Caco-2 (cell line): ENCODE measurements at regions not wholly inside any gene's neighbourhood (a gene's known extent, or its start where the extent isn't known, plus 50 kb on each side); places are given as distances from the start of the nearest gene placed in this dataset.

ENCODE experiments used
- BruUV-seq: library from RNA; stranded (reverse); fragments of 400-500 nt; replicated peaks from 2 replicates; lab custom pipeline; 2021; lab: Mats Ljungman, UMichigan
- CTCF ChIA-PET: fragments of 300-600 bp; sonication (Branson Sonifier 250); formaldehyde crosslinking; loops from one replicate; lab custom pipeline; 2022; ENCODE audit warnings: antibody characterized with exemption; lab: Charles Lee
- POLR2A ChIA-PET: fragments of 300-600 bp; sonication (Branson Sonifier 250); formaldehyde crosslinking; loops from one replicate; lab custom pipeline; 2022; ENCODE audit warnings: antibody characterized with exemption; lab: Charles Lee
- DNase-seq, 2 experiments: peaks; one replicate each; pipeline versions ENCODE4 v3.0.0 to v3.0.0-alpha.2; 2020 to 2022
- H3K27me3 ChIP-seq: replicated peaks from 2 replicates; pipeline ENCODE4 v1.6.0; 2011; ENCODE audit warnings: low read length; ENCODE audit not compliant: control insufficient read depth, insufficient read depth
- H3K36me3 ChIP-seq: 2 replicates; pipeline ENCODE4 v1.5.1; 2011; ENCODE audit warnings: low read length; ENCODE audit not compliant: control insufficient read depth, insufficient read depth
- H3K4me1 ChIP-seq: fragments of 250-450 bp; sonication (Bioruptor Pico); 2 replicates; pipeline ENCODE4 v1.5.1; 2020; ENCODE audit warnings: mild to moderate bottlenecking
- H3K4me3 ChIP-seq: 2 replicates; pipeline ENCODE4 v1.5.1; 2011; ENCODE audit warnings: low read depth, mild to moderate bottlenecking, control low read depth, low read length
- H3K9me3 ChIP-seq: fragments of 250-450 bp; sonication (Bioruptor Pico); 2 replicates; pipeline ENCODE4 v1.5.1; 2020; ENCODE audit warnings: mild to moderate bottlenecking, moderate library complexity
- H3K27ac Mint-ChIP-seq: one replicate; pipeline ENCODE4 v1.8.0; 2022; ENCODE audit warnings: mixed read lengths; ENCODE audit not compliant: unreplicated experiment
- H3K27me3 Mint-ChIP-seq: one replicate; pipeline ENCODE4 v1.8.0; 2022; ENCODE audit warnings: mixed read lengths; ENCODE audit not compliant: insufficient read depth, unreplicated experiment
- H3K36me3 Mint-ChIP-seq: one replicate; pipeline ENCODE4 v1.8.0; 2022; ENCODE audit warnings: mild to moderate bottlenecking, mixed read lengths; ENCODE audit not compliant: insufficient read depth, unreplicated experiment
- H3K4me1 Mint-ChIP-seq: one replicate; pipeline ENCODE4 v1.8.0; 2022; ENCODE audit warnings: low read depth, mixed read lengths; ENCODE audit not compliant: unreplicated experiment
- H3K4me3 Mint-ChIP-seq: one replicate; pipeline ENCODE4 v1.8.0; 2022; ENCODE audit warnings: mild to moderate bottlenecking, moderate library complexity, mixed read lengths; ENCODE audit not compliant: unreplicated experiment
- H3K9me3 Mint-ChIP-seq: one replicate; pipeline ENCODE4 v1.8.0; 2022; ENCODE audit warnings: mixed read lengths; ENCODE audit not compliant: unreplicated experiment
- CTCF ChIP-seq, 2 experiments: fragments of 200-600 bp in 1 of 2; IDR thresholded peaks; 1 replicate in 1 of 2; 2 replicates in 1 of 2; pipeline versions ENCODE4 v1.5.1 to v1.8.0; 2011 to 2022; ENCODE audit warnings: antibody characterized with exemption in 1 of 2, control low read depth in 1 of 2, inconsistent platforms in 1 of 2, low read depth in 1 of 2, low read length in 1 of 2, mild to moderate bottlenecking in 1 of 2, moderate library complexity in 1 of 2; ENCODE audit not compliant: insufficient read depth in 1 of 2, severe bottlenecking in 1 of 2, unreplicated experiment in 1 of 2
- intact Hi-C: fragments of 100-400 bp; cut with micrococcal nuclease; formaldehyde crosslinking; loops from one replicate; pipeline ENCODE4 v1.10.0; 2022; ENCODE audit not compliant: unreplicated experiment

DNA sequence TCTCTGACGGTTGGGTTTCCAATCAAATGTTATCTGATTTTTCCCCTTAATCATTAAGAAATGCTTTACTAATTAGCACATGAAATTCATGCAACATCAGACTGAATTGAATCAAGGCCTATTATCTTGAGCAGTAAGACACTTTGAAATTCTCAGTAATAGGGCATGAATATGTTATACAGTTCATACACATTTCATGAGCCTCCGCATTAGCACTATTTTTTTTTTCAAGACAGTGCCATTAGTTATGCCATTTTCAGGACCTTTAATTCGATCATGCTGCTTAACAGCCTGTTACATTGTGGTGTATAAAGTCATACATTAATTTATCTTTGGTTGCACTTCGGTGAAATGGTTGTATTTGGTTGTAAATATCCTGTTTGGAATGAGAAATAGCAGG is 862.6 kb upstream of the GOT2 start:
- DNase-seq = no peak
- H3K4me1 ChIP-seq = no peaks in the 10 kb centered on the region
- H3K9me3 ChIP-seq = no peaks in the 10 kb centered on the region
- no TSS peak for BruUV-seq
- H3K27me3 ChIP-seq = no peaks in the 10 kb centered on the region
- TF ChIP-seq CTCF (IDR thresholded peaks at IDR 0.05; ENCODE audit: insufficient read depth in 1 of 2, low read depth in 1 of 2, low read length in 1 of 2, severe bottlenecking in 1 of 2, unreplicated experiment in 1 of 2) = no peak
- no peak overlapping the region for H3K27ac Mint-ChIP-seq
- H3K4me1 Mint-ChIP-seq = no peaks in the 10 kb centered on the region
- intact Hi-C loops = no loop called here
- H3K27me3 Mint-ChIP-seq = peaks cover 4% of the 10 kb centered on the region
- CTCF ChIA-PET = no interaction called here
- H3K36me3 ChIP-seq = no peaks in the 10 kb centered on the region
- H3K4me3 Mint-ChIP-seq = no peak overlapping the region
- POLR2A ChIA-PET = no interaction called here
- no peaks in the 10 kb centered on the region for H3K9me3 Mint-ChIP-seq
- H3K4me3 ChIP-seq = no peak overlapping the region
- no peaks in the 10 kb centered on the region for H3K36me3 Mint-ChIP-seq

- TF ChIP-seq CTCF (IDR thresholded peaks at IDR 0.05; ENCODE audit: insufficient read depth in 1 of 2, low read depth in 1 of 2, low read length in 1 of 2, severe bottlenecking in 1 of 2, unreplicated experiment in 1 of 2) = no peak
- intact Hi-C loops = no loop called here
- H3K36me3 Mint-ChIP-seq = no peaks in the 10 kb centered on the region
- DNase-seq = no peak
- no peak overlapping the region for H3K4me3 Mint-ChIP-seq
- H3K36me3 ChIP-seq = no peaks in the 10 kb centered on the region
- H3K4me1 ChIP-seq = no peaks in the 10 kb centered on the region
- no TSS peak for BruUV-seq
- peaks cover 6% of the 10 kb centered on the region for H3K27me3 Mint-ChIP-seq
- H3K27me3 ChIP-seq = no peaks in the 10 kb centered on the region
- H3K4me3 ChIP-seq = no peak overlapping the region
- H3K9me3 Mint-ChIP-seq = no peaks in the 10 kb centered on the region
- POLR2A ChIA-PET = no interaction called here
- no peaks in the 10 kb centered on the region for H3K9me3 ChIP-seq
- CTCF ChIA-PET = no interaction called here
- H3K4me1 Mint-ChIP-seq = no peaks in the 10 kb centered on the region
- no peak overlapping the region for H3K27ac Mint-ChIP-seq
Measured at GRCh38 chr16:59593194-59593661, 859.1 kb upstream of the GOT2 start.

DNA sequence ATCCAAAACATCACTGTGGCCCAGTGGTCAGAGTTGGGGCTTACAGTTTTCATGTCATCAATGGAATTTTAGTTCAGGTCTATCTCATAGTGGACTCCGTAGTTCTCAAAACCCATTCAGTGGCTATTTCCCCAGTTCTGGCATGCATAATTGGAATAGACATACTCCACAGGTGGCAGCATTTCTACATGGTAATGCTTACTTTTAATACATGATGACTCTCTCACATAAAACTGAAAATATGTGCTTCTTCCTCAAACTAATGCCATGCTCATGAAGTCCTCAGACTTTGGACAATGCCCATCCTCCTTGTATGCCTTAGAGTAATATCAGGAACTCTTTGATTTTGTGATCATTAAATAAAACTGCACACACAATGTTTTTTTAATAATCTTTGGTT is 857.4 kb upstream of the GOT2 start:
- Histone ChIP-seq H3K36me3 (no peaks in the 10 kb centered on the region), H3K4me3 (no peak overlapping the region), H3K9me3 (no peaks in the 10 kb centered on the region), H3K27me3 (no peaks in the 10 kb centered on the region), H3K4me1 (no peaks in the 10 kb centered on the region)
- no TSS peak for BruUV-seq
- no peak for DNase-seq
- CTCF ChIA-PET = no interaction called here
- TF ChIP-seq CTCF (IDR thresholded peaks at IDR 0.05; ENCODE audit: insufficient read depth in 1 of 2, low read depth in 1 of 2, low read length in 1 of 2, severe bottlenecking in 1 of 2, unreplicated experiment in 1 of 2) = no peak
- no peaks in the 10 kb centered on the region for H3K4me1 Mint-ChIP-seq
- intact Hi-C loops = no loop called here
- no peak overlapping the region for H3K27ac Mint-ChIP-seq
- no peaks in the 10 kb centered on the region for H3K9me3 Mint-ChIP-seq
- no peaks in the 10 kb centered on the region for H3K36me3 Mint-ChIP-seq
- peaks cover 3% of the 10 kb centered on the region for H3K27me3 Mint-ChIP-seq
- no peak overlapping the region for H3K4me3 Mint-ChIP-seq
- POLR2A ChIA-PET = no interaction called here
